GM12864 (cell line): ENCODE measurements at regions not wholly inside any gene's neighbourhood (a gene's known extent, or its start where the extent isn't known, plus 50 kb on each side); places are given as distances from the start of the nearest gene placed in this dataset.

ENCODE experiments used
- DNase-seq: peaks from one replicate; pipeline ENCODE4 v3.0.0-alpha.2; 2011; ENCODE audit warnings: low read depth
- H3K4me3 ChIP-seq: 2 replicates; pipeline ENCODE4 v1.5.1; 2011; ENCODE audit warnings: mild to moderate bottlenecking, low read depth, low read length, control low read depth
- TF ChIP-seq, protein P1 (sequence below): IDR thresholded peaks from 2 replicates; pipeline ENCODE4 v1.5.1; 2011; ENCODE audit warnings: low read depth, mild to moderate bottlenecking, moderate library complexity, low read length, control low read depth, inconsistent platforms; ENCODE audit errors: missing control alignments

DNA sequence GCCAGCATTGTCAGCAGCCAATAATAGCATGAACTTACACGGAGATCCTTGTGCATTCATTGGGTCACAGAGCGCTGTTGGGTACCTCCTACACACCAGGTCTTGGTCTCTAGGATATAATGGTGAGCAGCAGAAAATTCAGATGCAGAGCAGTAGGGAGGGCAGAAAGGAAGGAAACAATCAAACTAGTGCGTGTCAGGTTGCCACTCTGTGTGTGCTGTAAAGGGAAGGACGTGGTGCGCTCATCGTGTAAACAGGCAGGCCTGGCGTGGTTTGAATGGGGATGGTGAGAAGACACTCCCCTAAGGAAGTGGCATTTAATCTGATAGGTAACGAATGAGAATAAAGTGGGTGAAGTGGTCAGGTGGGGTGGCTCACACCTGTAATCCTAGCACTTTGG lies 336.4 kb downstream of the CDH26 start:
- TF ChIP-seq, protein P1, sequence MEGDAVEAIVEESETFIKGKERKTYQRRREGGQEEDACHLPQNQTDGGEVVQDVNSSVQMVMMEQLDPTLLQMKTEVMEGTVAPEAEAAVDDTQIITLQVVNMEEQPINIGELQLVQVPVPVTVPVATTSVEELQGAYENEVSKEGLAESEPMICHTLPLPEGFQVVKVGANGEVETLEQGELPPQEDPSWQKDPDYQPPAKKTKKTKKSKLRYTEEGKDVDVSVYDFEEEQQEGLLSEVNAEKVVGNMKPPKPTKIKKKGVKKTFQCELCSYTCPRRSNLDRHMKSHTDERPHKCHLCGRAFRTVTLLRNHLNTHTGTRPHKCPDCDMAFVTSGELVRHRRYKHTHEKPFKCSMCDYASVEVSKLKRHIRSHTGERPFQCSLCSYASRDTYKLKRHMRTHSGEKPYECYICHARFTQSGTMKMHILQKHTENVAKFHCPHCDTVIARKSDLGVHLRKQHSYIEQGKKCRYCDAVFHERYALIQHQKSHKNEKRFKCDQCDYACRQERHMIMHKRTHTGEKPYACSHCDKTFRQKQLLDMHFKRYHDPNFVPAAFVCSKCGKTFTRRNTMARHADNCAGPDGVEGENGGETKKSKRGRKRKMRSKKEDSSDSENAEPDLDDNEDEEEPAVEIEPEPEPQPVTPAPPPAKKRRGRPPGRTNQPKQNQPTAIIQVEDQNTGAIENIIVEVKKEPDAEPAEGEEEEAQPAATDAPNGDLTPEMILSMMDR = no peak
- no peak for DNase-seq

DNA sequence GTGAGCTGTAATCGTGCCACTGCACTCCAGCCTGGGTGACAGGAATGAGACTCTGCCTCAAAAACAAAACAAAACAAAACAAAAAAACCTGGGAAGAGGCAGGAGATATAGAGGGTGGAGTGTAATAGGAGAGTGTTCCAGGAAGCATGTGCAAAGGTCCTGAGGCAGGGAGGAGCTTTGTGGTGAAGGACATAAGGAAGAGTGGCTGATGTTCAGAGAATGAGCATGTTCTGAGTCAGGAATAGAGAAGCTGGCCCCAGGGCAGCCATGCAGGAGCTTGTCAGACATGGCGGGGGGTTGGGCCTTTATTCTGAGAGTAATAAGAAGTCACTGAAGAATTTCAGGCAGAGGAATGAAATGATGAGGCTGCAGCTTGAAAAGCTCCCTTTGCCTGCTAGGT lies 337.0 kb downstream of the CDH26 start:
- TF ChIP-seq, protein P1 = no peak
- H3K4me3 ChIP-seq = no peak overlapping the region
- no peak for DNase-seq

More for the DNA sequence above, 336.4 kb downstream of the CDH26 start:
- H3K4me3 ChIP-seq = no peak overlapping the region

- DNase-seq = no peak
- TF ChIP-seq, protein P1 = no peak
- no peak overlapping the region for H3K4me3 ChIP-seq
Measured at GRCh38 chr20:60297649-60298048, 339.4 kb downstream of the CDH26 start.

- no peak overlapping the region for H3K4me3 ChIP-seq
- no peak for DNase-seq
- TF ChIP-seq, protein P1 = no peak
Measured at GRCh38 chr20:60298647-60299046, 340.4 kb downstream of the CDH26 start.

DNA sequence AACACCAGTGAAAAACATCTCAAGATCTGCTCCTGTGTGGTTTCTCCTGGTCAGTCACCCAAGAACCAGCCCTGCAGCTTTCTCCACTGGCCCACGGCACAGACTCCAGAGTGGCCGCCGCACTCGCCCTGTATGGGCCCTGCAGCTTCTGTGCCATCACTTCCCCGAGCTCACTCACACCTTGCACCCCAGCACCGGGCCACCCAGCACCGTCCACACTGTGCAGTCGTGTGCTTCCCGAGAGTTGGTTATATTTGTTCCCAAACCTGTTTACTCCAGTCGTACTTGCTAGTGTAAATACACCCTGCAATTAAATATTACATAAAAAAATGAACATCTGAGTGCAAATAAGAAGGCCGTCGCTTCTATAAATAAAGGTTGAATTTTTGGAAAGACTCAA lies 341.7 kb downstream of the CDH26 start:
- TF ChIP-seq, protein P1 = no peak
- no peak for DNase-seq
- H3K4me3 ChIP-seq = no peak overlapping the region

DNA sequence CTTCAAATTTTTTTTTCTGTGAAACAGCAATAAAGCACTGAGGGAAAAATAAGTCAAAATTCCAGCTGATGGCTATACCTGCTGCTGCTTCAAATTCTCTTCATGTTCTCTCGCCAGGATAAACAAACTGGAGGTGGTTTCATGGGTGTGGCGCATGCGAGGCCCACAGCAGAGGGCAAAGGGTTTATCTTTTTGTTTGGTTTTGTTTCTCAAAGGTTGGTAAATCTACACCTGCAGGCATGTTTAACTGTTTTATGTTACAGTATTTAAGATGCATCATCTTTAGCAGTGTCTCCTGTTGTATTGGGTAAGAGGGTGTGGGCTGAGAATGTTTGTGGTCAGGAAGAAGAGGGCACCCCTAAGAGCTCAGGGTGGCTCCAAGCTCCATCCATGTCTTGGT lies 342.2 kb downstream of the CDH26 start:
- H3K4me3 ChIP-seq = no peak overlapping the region
- DNase-seq = no peak
- TF ChIP-seq, protein P1 = no peak

DNA sequence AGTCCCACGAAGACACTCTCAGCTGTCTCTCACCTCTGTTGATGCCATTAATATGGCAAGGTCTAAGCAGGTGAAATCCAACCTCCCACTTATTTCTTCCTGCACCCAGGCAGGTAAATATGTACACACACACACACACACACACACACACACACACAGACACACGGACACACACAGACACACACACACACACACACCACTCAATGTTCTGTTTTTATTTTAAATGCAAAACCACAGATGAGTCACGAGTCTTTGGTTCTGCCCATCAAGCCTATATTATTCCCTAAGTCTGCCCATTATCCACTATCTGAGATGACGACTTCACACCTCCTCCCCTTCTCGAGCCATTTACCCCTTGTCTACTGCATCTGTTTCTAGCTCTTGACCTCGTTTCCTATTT lies 344.7 kb downstream of the CDH26 start:
- no peak for DNase-seq
- TF ChIP-seq, protein P1 = no peak
- no peak overlapping the region for H3K4me3 ChIP-seq
